Immature natural killer cell (primary cell): ENCODE measurements at regions not wholly inside any gene's neighbourhood (a gene's known extent, or its start where the extent isn't known, plus 50 kb on each side); places are given as distances from the start of the nearest gene placed in this dataset.

Experiments
- DNase-seq, 3 donors: peaks; one replicate each; pipeline ENCODE4 v3.0.0; 2022; ENCODE audit warnings: mixed read lengths in 1 of 3
- H3K27ac Mint-ChIP-seq, 6 donors: one replicate each; pipeline ENCODE4 v1.8.0; 2020; ENCODE audit warnings: mixed read lengths in 6 of 6, mild to moderate bottlenecking in 5 of 6, inconsistent platforms in 4 of 6, moderate library complexity in 3 of 6
- H3K27me3 Mint-ChIP-seq, 3 donors: one replicate each; pipeline ENCODE4 v1.8.0; 2020 to 2021; ENCODE audit warnings: low read depth in 3 of 3, mild to moderate bottlenecking in 3 of 3, mixed read lengths in 3 of 3, moderate library complexity in 3 of 3, inconsistent platforms in 1 of 3
- H3K36me3 Mint-ChIP-seq, 3 donors: one replicate each; pipeline ENCODE4 v1.8.0; 2020; ENCODE audit warnings: mixed read lengths in 3 of 3, inconsistent platforms in 2 of 3, mild to moderate bottlenecking in 2 of 3
- H3K4me1 Mint-ChIP-seq, 2 donors: one replicate each; pipeline ENCODE4 v1.8.0; 2020; ENCODE audit warnings: inconsistent platforms in 2 of 2, mild to moderate bottlenecking in 2 of 2, mixed read lengths in 2 of 2, moderate library complexity in 1 of 2
- H3K4me3 Mint-ChIP-seq, 5 donors: one replicate each; pipeline ENCODE4 v1.8.0; 2020; ENCODE audit warnings: mild to moderate bottlenecking in 5 of 5, mixed read lengths in 5 of 5, inconsistent platforms in 3 of 5, moderate library complexity in 3 of 5
- H3K9me3 Mint-ChIP-seq, 6 donors: one replicate each; pipeline ENCODE4 v1.8.0; 2020; ENCODE audit warnings: mild to moderate bottlenecking in 6 of 6, mixed read lengths in 6 of 6, inconsistent platforms in 4 of 6, moderate library complexity in 3 of 6

DNA sequence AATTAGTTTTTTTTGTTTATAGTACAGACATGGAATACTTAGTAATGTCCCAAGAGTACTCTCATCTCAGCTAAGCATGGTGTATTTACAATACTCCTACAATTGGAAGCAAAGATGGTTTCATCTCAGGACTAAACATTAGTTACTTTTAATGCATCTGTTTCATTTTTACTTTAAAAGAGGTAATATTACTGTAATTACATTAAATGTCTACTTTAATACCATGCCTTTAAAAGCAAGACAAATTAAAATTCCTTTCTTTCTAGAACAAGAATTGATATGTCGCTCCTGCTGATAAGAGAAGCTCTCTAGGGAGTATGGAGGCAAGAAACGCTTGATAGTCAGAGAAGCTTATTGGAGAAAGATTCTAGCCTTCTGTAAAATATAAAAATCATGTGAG is 284.9 kb upstream of the ADAMTS5 start:
- no peaks in the 10 kb centered on the region for H3K36me3 Mint-ChIP-seq
- peaks cover 0 to 20% (median 8%) of the 10 kb centered on the region in 6 donors for H3K9me3 Mint-ChIP-seq
- H3K27me3 Mint-ChIP-seq: peaks cover 0 to 2% (median 0%) of the 10 kb centered on the region in 3 donors
- DNase-seq: no peak
- no peaks in the 10 kb centered on the region for H3K4me1 Mint-ChIP-seq
- H3K4me3 Mint-ChIP-seq: no peak overlapping the region
- no peak overlapping the region for H3K27ac Mint-ChIP-seq

- Mint-ChIP-seq H3K27me3 (peaks cover 0 to 2% (median 0%) of the 10 kb centered on the region in 3 donors), H3K9me3 (peaks cover 0 to 24% (median 8%) of the 10 kb centered on the region in 6 donors), H3K4me1 (no peaks in the 10 kb centered on the region), H3K4me3 (no peak overlapping the region), H3K27ac (no peak overlapping the region), H3K36me3 (no peaks in the 10 kb centered on the region)
- DNase-seq: no peak
These were observed 283.5 kb upstream of the ADAMTS5 start for GRCh38 chr21:27250366-27250765.

DNA sequence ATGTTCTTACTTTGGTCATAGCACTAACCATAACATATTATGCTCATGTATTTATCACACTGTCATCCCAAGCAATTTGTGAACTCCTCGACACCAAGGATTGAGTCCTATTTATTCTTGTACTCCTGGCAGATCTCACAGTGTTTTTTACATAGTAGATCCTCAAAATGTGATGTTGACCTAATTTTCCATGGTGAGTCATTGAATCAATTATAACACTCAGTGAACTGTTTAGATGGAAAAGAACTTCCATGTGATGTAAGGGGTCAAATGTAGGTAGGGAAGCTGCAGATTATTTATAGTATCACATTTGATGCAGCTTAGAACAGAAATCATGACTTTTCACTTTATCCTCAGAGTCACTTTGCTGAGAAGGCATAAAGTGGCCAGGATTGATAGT is 281.9 kb upstream of the ADAMTS5 start:
- Mint-ChIP-seq H3K4me1 (no peaks in the 10 kb centered on the region), H3K9me3 (peaks cover 0 to 25% (median 7%) of the 10 kb centered on the region in 6 donors), H3K27ac (no peak overlapping the region), H3K27me3 (peaks cover 0 to 2% (median 0%) of the 10 kb centered on the region in 3 donors), H3K36me3 (no peaks in the 10 kb centered on the region), H3K4me3 (no peak overlapping the region)
- DNase-seq: no peak

- Mint-ChIP-seq H3K9me3 (peaks cover 0 to 38% (median 7%) of the 10 kb centered on the region in 6 donors), H3K4me1 (no peaks in the 10 kb centered on the region), H3K27ac (no peak overlapping the region), H3K36me3 (no peaks in the 10 kb centered on the region), H3K4me3 (no peak overlapping the region), H3K27me3 (peaks cover 0 to 2% (median 0%) of the 10 kb centered on the region in 3 donors)
- no peak for DNase-seq
These were observed 279.9 kb upstream of the ADAMTS5 start for GRCh38 chr21:27246741-27247140.

- H3K27ac Mint-ChIP-seq: no peak overlapping the region
- H3K4me3 Mint-ChIP-seq: no peak overlapping the region
These were observed 277.9 kb upstream of the ADAMTS5 start for GRCh38 chr21:27244776-27245175.

GRCh38 chr21:27244352-27244751 is 277.5 kb upstream of the ADAMTS5 start:
- peaks cover 0 to 27% (median 6%) of the 10 kb centered on the region in 6 donors for H3K9me3 Mint-ChIP-seq
- no peaks in the 10 kb centered on the region for H3K4me1 Mint-ChIP-seq
- no peak for DNase-seq
- H3K36me3 Mint-ChIP-seq: no peaks in the 10 kb centered on the region
- H3K27ac Mint-ChIP-seq: no peak overlapping the region
- H3K4me3 Mint-ChIP-seq: no peak overlapping the region
- H3K27me3 Mint-ChIP-seq: peaks cover 0 to 2% (median 0%) of the 10 kb centered on the region in 3 donors

More at GRCh38 chr21:27244776-27245175, 277.9 kb upstream of the ADAMTS5 start:
- Mint-ChIP-seq H3K9me3 (peaks cover 0 to 29% (median 6%) of the 10 kb centered on the region in 6 donors), H3K4me1 (no peaks in the 10 kb centered on the region), H3K36me3 (no peaks in the 10 kb centered on the region), H3K27me3 (peaks cover 0 to 2% (median 0%) of the 10 kb centered on the region in 3 donors)
- no peak for DNase-seq

DNA sequence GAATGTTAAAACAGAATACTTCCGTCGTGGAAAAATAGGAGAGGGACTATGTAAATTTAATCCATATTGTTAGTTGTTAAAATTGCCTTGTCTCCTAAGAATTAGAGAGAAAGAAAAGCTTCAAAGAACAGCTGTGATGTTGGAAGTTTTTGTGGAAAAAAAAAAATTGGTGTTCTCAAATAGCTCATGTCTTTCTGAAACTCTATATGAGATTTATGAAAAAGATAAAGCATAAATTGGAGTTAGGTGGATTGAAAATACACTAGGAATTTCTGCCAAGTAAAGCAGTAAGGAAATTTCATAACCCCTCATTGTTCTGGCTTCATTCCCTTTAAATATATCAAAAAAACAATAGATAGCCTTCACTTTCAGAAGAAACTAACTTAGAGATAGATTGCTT is 274.0 kb upstream of the ADAMTS5 start:
- H3K27ac Mint-ChIP-seq: no peak overlapping the region
- no peaks in the 10 kb centered on the region for H3K4me1 Mint-ChIP-seq
- no peaks in the 10 kb centered on the region for H3K27me3 Mint-ChIP-seq
- no peak for DNase-seq
- peaks cover 0 to 13% (median 5%) of the 10 kb centered on the region in 6 donors for H3K9me3 Mint-ChIP-seq
- no peak overlapping the region for H3K4me3 Mint-ChIP-seq
- no peaks in the 10 kb centered on the region for H3K36me3 Mint-ChIP-seq

- Mint-ChIP-seq H3K27ac (no peak overlapping the region), H3K36me3 (no peaks in the 10 kb centered on the region), H3K27me3 (no peaks in the 10 kb centered on the region), H3K4me1 (no peaks in the 10 kb centered on the region), H3K9me3 (peaks cover 0 to 6% (median 3%) of the 10 kb centered on the region in 6 donors), H3K4me3 (no peak overlapping the region)
- no peak for DNase-seq
These were observed 266.7 kb upstream of the ADAMTS5 start for GRCh38 chr21:27233514-27234115.

- no peaks in the 10 kb centered on the region for H3K4me1 Mint-ChIP-seq
- no peaks in the 10 kb centered on the region for H3K27me3 Mint-ChIP-seq
- no peak for DNase-seq
- H3K27ac Mint-ChIP-seq: no peak overlapping the region
- H3K4me3 Mint-ChIP-seq: no peak overlapping the region
- peaks cover 0 to 16% (median 6%) of the 10 kb centered on the region in 6 donors for H3K9me3 Mint-ChIP-seq
- peaks cover 0 to 4% (median 0%) of the 10 kb centered on the region in 3 donors for H3K36me3 Mint-ChIP-seq
These were observed 259.1 kb upstream of the ADAMTS5 start for GRCh38 chr21:27225940-27226339.

GRCh38 chr21:27225151-27225550 is 258.3 kb upstream of the ADAMTS5 start:
- Mint-ChIP-seq H3K4me3 (no peak overlapping the region), H3K36me3 (peaks cover 0 to 4% (median 0%) of the 10 kb centered on the region in 3 donors), H3K27ac (no peak overlapping the region), H3K9me3 (peaks cover 0 to 16% (median 6%) of the 10 kb centered on the region in 6 donors), H3K27me3 (no peaks in the 10 kb centered on the region), H3K4me1 (no peaks in the 10 kb centered on the region)
- no peak for DNase-seq

DNA sequence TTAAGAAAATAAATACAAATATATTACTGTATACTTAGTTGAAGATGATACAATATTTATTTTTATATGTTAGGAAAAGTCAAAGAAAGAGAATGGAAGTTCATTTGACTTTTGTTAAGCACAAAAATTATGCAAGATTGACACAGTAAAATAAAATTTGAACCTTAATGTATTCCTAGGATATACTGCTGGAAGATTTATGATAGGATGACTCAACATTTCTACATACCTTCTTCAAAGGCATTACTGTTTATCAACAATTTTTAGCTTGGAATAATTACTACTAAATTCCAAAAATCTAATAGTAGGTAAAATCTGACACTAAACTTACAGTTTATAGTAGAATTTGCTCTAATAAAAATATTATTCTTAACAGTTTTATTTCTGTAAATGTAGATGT is 257.3 kb upstream of the ADAMTS5 start:
- Mint-ChIP-seq H3K36me3 (peaks cover 0 to 4% (median 0%) of the 10 kb centered on the region in 3 donors), H3K4me3 (no peak overlapping the region), H3K9me3 (peaks cover 0 to 16% (median 6%) of the 10 kb centered on the region in 6 donors), H3K27ac (no peak overlapping the region), H3K27me3 (no peaks in the 10 kb centered on the region), H3K4me1 (no peaks in the 10 kb centered on the region)
- DNase-seq: no peak

DNA sequence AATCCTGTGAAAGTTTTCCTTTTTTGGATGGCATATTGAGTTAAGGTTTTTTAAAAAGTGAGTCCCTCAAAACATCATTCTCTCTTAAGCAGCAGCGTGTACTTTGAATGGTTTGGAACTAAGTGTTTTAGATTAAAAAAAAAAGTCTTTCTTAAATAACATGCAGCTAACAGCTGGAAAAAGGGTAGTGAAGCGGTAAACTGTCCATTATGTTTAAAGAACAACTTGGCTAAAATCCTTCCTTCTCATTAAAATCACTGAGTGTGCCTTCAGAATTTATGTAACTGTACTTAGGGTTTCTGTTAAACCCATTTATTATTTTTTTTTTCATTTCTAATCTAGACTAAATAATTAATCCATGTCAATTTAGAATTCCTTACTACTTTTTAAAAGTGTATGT is 254.2 kb upstream of the ADAMTS5 start:
- H3K9me3 Mint-ChIP-seq: peaks cover 3 to 19% (median 8%) of the 10 kb centered on the region in 6 donors
- H3K4me3 Mint-ChIP-seq: no peak overlapping the region
- no peaks in the 10 kb centered on the region for H3K27me3 Mint-ChIP-seq
- no peak overlapping the region for H3K27ac Mint-ChIP-seq
- no peak for DNase-seq
- H3K36me3 Mint-ChIP-seq: peaks cover 0 to 4% (median 0%) of the 10 kb centered on the region in 3 donors
- H3K4me1 Mint-ChIP-seq: no peaks in the 10 kb centered on the region

GRCh38 chr21:27220416-27220815 is 253.5 kb upstream of the ADAMTS5 start:
- DNase-seq: no peak
- H3K27ac Mint-ChIP-seq: no peak overlapping the region
- H3K27me3 Mint-ChIP-seq: no peaks in the 10 kb centered on the region
- H3K9me3 Mint-ChIP-seq: peaks cover 3 to 19% (median 8%) of the 10 kb centered on the region in 6 donors
- peaks cover 0 to 4% (median 0%) of the 10 kb centered on the region in 3 donors for H3K36me3 Mint-ChIP-seq
- no peaks in the 10 kb centered on the region for H3K4me1 Mint-ChIP-seq
- H3K4me3 Mint-ChIP-seq: no peak overlapping the region

DNA sequence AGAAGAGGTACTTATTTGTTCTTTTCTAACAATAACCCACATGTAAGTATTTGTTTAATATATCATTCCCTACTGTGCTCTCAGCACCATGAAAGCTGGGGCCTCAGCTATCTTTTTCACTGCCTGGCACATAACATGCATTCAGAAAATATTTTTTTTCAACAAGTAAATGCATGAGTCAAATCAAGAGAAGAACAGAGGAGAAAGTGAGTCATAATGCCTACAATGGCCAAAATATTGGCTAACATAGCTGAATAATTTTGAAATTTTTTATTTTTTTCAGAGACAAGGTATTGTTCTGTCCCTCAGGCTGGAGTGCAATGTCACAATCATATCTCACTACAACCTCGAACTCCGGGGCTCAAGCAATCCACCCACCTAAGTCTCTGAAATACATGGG is 252.2 kb upstream of the ADAMTS5 start:
- Mint-ChIP-seq H3K4me1 (no peaks in the 10 kb centered on the region), H3K27me3 (no peaks in the 10 kb centered on the region), H3K36me3 (peaks cover 0 to 4% (median 0%) of the 10 kb centered on the region in 3 donors), H3K4me3 (no peak overlapping the region), H3K9me3 (peaks cover 3 to 19% (median 8%) of the 10 kb centered on the region in 6 donors), H3K27ac (no peak overlapping the region)
- no peak for DNase-seq

DNA sequence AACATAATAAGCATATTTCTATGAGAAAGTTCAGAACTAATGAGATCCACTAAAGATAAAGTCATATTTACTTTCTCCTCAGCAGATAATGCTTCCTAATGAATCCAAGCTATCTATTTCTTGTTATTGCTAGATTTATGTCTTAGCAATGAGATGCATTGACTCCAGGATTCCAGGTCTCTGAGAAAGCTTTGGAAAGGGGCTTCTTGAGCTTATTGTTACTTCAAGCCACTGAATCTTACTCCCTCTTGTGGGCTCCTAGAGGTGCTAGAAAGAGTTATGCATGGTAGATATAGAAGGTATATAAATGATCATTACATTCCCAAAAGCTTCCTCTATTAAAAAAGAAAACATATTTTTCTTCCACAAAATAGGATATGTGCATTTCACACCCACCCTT is 246.4 kb upstream of the ADAMTS5 start:
- Mint-ChIP-seq H3K4me1 (no peaks in the 10 kb centered on the region), H3K27ac (no peak overlapping the region), H3K4me3 (no peak overlapping the region), H3K36me3 (no peaks in the 10 kb centered on the region), H3K9me3 (peaks cover 0 to 16% (median 10%) of the 10 kb centered on the region in 6 donors), H3K27me3 (peaks cover 0 to 3% (median 2%) of the 10 kb centered on the region in 3 donors)
- no peak for DNase-seq
